Astrocyte of the cerebellum (primary cell): ENCODE measurements at regions not wholly inside any gene's neighbourhood (a gene's known extent, or its start where the extent isn't known, plus 50 kb on each side); places are given as distances from the start of the nearest gene placed in this dataset.

Experiments used
- DNase-seq: peaks from one replicate; pipeline ENCODE4 v3.0.0-alpha.2; 2011; ENCODE audit warnings: low read depth
- H3K4me3 ChIP-seq: 2 replicates; pipeline ENCODE4 v1.5.1; 2011; ENCODE audit warnings: mild to moderate bottlenecking, low read depth, low read length, moderate library complexity
- CTCF ChIP-seq: IDR thresholded peaks from 2 replicates; pipeline ENCODE4 v1.5.1; 2012; ENCODE audit warnings: low read length, low read depth, moderate library complexity, mild to moderate bottlenecking; ENCODE audit errors: missing control alignments
- in situ Hi-C: cut with HindIII; loops from 2 replicates; pipeline ENCODE4 v1.10.0; 2017; ENCODE audit warnings: low sequenced_read_pairs

DNA sequence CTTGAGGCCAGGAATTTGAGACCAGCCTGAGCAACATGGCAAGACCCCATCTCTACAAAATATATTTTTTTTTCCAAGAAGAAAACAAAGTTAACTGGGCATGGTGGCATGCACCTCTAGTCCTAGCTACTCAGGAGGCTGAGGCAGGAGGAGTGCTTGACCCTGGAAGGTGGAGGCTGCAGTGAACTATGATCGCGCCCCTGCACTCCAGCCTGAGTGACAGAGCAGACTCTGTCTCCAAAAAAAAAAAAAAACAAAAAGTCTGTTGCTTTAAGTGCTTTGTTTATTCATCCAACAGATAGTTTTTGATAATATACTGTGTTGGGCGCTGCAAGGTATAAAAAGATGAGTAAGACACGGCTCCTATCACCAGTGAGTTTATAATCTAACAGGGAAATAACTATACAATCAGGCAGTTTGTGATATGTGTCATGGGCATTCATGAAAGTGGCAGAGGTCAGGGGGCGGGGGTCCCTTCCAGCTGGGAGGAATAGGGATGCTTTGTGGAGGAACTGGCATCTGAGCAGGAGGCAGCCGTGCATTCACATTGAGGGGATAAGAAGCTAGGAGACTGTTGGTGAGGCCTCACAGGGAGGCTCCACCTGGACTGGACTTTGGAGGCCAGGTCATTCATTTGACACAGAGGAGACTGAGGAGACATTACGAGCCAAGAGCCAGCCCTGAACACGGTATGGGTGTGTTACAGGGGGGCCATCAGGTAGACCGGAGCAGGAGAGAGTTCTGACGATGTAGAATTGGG is 67.3 kb upstream of the ERRFI1 start:
- TF ChIP-seq CTCF, result no peak
- in situ Hi-C loops, result no loop called here
- no peak overlapping the region for H3K4me3 ChIP-seq
- DNase-seq, result no peak

DNA sequence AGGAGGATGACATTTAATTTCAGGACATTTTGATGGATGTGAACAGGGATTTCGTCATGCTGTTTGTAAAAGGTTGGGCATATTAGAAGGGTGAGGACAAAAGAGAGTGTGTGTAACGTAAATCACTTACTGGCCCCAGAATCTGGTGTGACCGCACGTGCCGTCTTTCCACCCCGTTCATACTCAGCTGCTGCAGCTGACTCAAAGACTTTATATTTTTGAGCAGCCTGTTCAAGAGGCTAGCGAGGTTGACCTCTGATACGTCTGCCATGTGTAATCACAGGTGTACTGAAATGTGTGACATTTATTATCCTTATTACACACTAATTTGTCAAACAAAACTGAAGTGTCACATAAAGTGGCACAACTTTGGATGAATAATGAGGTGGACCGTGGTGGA is 66.5 kb upstream of the ERRFI1 start:
- TF ChIP-seq CTCF, result no peak
- in situ Hi-C loops, result no loop called here
- no peak for DNase-seq
- no peak overlapping the region for H3K4me3 ChIP-seq

- TF ChIP-seq CTCF, result no peak
- no peak for DNase-seq
- H3K4me3 ChIP-seq, result no peak overlapping the region
- in situ Hi-C loops, result no loop called here
These were observed 65.6 kb upstream of the ERRFI1 start for GRCh38 chr1:8091691-8092090.

- TF ChIP-seq CTCF, result no peak
These were observed 64.2 kb upstream of the ERRFI1 start for GRCh38 chr1:8090241-8090702.

DNA sequence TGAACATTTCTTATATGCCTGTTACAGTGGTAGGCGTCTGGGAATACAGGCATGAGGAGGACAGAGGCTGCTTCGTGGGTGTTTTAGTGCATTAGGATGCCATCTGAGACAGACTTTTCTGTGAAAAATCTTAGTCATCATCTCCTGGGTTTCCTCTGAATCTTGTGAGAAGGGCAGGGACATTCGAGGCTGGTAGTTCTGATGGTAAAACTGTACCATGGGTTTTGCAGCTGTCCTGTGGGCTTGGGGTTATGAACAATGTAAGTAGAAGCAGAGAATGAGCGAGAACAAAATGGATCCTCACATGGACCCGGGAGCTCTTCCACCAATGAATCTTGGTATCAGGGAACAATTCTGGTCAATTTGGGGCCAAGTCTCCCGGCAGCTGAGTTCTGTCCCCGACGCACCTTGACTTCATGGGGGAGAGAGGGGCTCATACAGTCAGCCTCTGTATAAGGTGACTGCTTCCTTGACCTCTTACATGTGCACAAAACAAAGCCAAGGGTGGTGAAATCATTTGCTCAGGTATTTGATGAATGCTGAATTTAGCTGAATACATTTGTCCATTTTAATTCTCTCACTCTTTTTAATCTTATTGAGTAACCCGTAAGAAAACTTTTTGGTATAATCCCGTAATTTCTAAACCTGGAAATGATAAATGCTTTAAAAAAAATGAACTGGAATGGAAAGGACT is 63.6 kb upstream of the ERRFI1 start:
- DNase-seq, result no peak
- in situ Hi-C loops, result loop anchor here (5.0 kb wide), 1 partner anchor 47 kb away; no protein-coding TSS in a partner anchor
- TF ChIP-seq CTCF, result no peak
- H3K4me3 ChIP-seq, result no peak overlapping the region

More at GRCh38 chr1:8090241-8090702, 64.2 kb upstream of the ERRFI1 start:
- in situ Hi-C loops, result no loop called here
- no peak overlapping the region for H3K4me3 ChIP-seq
- peak; percentile 87 for DNase-seq

DNA sequence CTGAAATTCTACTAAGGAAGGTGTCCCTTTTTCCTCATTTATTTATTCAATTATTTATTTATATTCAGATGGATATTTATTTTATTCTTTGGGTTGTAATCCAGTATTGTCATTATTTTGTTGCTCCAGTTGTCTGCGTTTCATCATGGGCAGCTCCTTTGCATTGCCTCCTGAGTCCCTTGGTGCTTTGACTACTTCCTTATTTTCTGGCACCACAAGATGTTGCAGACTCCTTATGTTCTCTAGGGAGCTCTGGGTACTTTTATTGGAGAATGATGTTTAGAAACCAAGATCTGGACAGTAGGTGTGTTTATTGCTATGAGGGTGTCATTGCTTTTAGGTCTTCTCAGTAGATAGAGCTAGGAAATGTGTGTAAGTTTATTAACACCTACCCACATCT is 59.9 kb upstream of the ERRFI1 start:
- no peak overlapping the region for H3K4me3 ChIP-seq
- TF ChIP-seq CTCF, result no peak
- in situ Hi-C loops, result loop anchor here (5.0 kb wide), 1 partner anchor 44 kb away; no protein-coding TSS in a partner anchor
- no peak for DNase-seq
